ENCODE measurements at regions not wholly inside any gene's neighbourhood (a gene's known extent, or its start where the extent isn't known, plus 50 kb on each side); places are given as distances from the start of the nearest gene placed in this dataset.

DNA sequence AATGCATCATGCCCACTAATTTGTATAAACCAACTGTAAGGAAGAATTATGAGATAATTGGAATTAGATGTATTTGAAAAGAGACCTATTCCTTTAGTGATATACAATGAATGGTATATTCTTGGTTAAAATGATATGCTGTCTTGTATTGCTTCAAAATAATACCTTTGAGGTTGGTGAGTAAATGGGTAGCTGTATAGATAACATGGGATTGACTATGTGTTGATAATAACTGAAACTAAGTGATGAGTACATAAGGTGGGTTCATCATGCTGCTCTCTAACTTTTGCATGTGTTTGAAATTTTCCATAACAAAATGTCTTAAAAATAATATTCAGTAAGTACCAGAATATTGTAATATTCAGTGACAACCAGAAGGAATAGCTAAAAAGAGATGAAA lies 272.6 kb upstream of the ZPLD1 start:
- Mint-ChIP-seq H3K27me3 (ENCODE audit: low read depth in 3 of 3) (peaks cover 0 to 4% (median 0%) of the 10 kb centered on the region in 3 donors), H3K9me3 (peaks cover 0 to 4% (median 0%) of the 10 kb centered on the region in 7 donors), H3K4me1 (no peaks in the 10 kb centered on the region), H3K36me3 (no peaks in the 10 kb centered on the region), H3K27ac (no peak overlapping the region), H3K4me3 (no peak overlapping the region)
- Histone ChIP-seq H3K27ac (ENCODE audit: low read depth in 1 of 2, low read length in 2 of 2) (no peak overlapping the region), H3K9me3 (replicated peaks in 1 of 2; ENCODE audit: control insufficient read depth in 1 of 2, insufficient read depth in 1 of 2, low read length in 2 of 2) (no peaks in the 10 kb centered on the region), H2AFZ (ENCODE audit: insufficient read depth, low read depth, low read length, poor library complexity, severe bottlenecking) (no peak overlapping the region), H3K4me3 (replicated peaks in 1 of 3; ENCODE audit: low read depth in 2 of 3, low read length in 3 of 3) (no peak overlapping the region), H3K4me1 (ENCODE audit: control insufficient read depth in 1 of 2, insufficient read depth in 2 of 2, low read length in 2 of 2) (no peaks in the 10 kb centered on the region), H3K9ac (ENCODE audit: insufficient read depth, low read length, poor library complexity, severe bottlenecking) (no peak overlapping the region), H4K20me1 (ENCODE audit: insufficient read depth, low read length) (no peaks in the 10 kb centered on the region), H3K4me2 (replicated peaks; ENCODE audit: extremely low read depth, low read length, poor library complexity, severe bottlenecking) (no peak overlapping the region), H3K79me2 (ENCODE audit: insufficient read depth, low read length) (no peaks in the 10 kb centered on the region), H3K27me3 (ENCODE audit: control insufficient read depth in 2 of 2, insufficient read depth in 2 of 2, low read length in 2 of 2) (no peaks in the 10 kb centered on the region), H3K36me3 (replicated peaks in 1 of 2; ENCODE audit: control insufficient read depth in 1 of 2, insufficient read depth in 2 of 2, low read length in 2 of 2) (no peaks in the 10 kb centered on the region)
- intact Hi-C loops (cut with micrococcal nuclease): no loop called here
- DNase-seq: no peak
- TF ChIP-seq, protein P1, sequence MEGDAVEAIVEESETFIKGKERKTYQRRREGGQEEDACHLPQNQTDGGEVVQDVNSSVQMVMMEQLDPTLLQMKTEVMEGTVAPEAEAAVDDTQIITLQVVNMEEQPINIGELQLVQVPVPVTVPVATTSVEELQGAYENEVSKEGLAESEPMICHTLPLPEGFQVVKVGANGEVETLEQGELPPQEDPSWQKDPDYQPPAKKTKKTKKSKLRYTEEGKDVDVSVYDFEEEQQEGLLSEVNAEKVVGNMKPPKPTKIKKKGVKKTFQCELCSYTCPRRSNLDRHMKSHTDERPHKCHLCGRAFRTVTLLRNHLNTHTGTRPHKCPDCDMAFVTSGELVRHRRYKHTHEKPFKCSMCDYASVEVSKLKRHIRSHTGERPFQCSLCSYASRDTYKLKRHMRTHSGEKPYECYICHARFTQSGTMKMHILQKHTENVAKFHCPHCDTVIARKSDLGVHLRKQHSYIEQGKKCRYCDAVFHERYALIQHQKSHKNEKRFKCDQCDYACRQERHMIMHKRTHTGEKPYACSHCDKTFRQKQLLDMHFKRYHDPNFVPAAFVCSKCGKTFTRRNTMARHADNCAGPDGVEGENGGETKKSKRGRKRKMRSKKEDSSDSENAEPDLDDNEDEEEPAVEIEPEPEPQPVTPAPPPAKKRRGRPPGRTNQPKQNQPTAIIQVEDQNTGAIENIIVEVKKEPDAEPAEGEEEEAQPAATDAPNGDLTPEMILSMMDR (IDR thresholded peaks at IDR 0.05): no peak

DNA sequence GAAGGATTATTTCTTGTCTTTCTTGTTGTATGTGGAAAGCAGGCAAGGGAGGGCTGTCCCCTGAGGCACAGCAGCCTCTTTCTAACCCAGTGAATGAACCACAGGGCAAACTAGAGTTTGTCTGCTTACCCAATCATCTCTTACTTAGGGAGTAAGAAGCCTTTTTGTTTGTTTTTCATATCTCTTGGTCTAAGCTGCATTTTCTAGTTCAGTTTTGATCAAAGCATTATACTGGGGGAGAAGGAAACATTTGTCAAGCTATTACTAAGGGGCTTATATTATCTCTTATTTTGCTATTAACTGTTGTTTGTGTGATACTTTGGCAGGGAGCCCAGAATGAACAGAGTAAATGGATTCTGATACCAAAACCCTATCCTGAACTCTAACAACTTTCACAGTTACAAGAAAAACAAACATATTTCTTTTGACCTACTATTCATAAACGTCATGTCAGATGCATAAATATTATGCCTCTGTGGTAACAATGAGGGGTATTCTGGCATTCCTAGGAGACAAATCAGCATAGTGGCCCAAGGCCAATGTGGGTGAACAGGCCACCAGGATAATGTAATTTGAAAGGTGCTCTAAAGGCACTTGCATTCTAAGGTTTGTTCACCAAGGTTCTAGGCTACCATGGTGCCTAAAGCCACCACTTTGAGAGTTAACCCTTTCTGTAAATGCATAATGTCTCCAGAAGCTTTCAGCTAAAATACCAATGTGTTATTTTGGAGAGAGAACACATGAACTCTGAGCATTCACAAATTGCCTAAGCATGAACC lies 271.6 kb upstream of the ZPLD1 start:
- no peaks in the 10 kb centered on the region for H3K4me1 Mint-ChIP-seq
- Histone ChIP-seq H4K20me1 (ENCODE audit: insufficient read depth, low read length) (no peaks in the 10 kb centered on the region), H3K4me2 (replicated peaks; ENCODE audit: extremely low read depth, low read length, poor library complexity, severe bottlenecking) (no peak overlapping the region)

More for the DNA sequence above, 271.6 kb upstream of the ZPLD1 start:
- Histone ChIP-seq H3K4me3 (replicated peaks in 1 of 3; ENCODE audit: low read depth in 2 of 3, low read length in 3 of 3) (no peak overlapping the region), H3K9me3 (replicated peaks in 1 of 2; ENCODE audit: control insufficient read depth in 1 of 2, insufficient read depth in 1 of 2, low read length in 2 of 2) (no peaks in the 10 kb centered on the region), H2AFZ (ENCODE audit: insufficient read depth, low read depth, low read length, poor library complexity, severe bottlenecking) (no peak overlapping the region), H3K27me3 (ENCODE audit: control insufficient read depth in 2 of 2, insufficient read depth in 2 of 2, low read length in 2 of 2) (no peaks in the 10 kb centered on the region), H3K4me1 (ENCODE audit: control insufficient read depth in 1 of 2, insufficient read depth in 2 of 2, low read length in 2 of 2) (no peaks in the 10 kb centered on the region), H3K9ac (ENCODE audit: insufficient read depth, low read length, poor library complexity, severe bottlenecking) (no peak overlapping the region), H3K27ac (ENCODE audit: low read depth in 1 of 2, low read length in 2 of 2) (no peak overlapping the region), H3K36me3 (replicated peaks in 1 of 2; ENCODE audit: control insufficient read depth in 1 of 2, insufficient read depth in 2 of 2, low read length in 2 of 2) (no peaks in the 10 kb centered on the region), H3K79me2 (ENCODE audit: insufficient read depth, low read length) (no peaks in the 10 kb centered on the region)
- WGBS (ENCODE audit: insufficient coverage): no CpG with 5 or more reads among the region's 1 CpG
- Mint-ChIP-seq H3K36me3 (no peaks in the 10 kb centered on the region), H3K27me3 (ENCODE audit: low read depth in 3 of 3) (no peaks in the 10 kb centered on the region), H3K4me3 (no peak overlapping the region), H3K27ac (no peak overlapping the region), H3K9me3 (peaks cover 0 to 4% (median 0%) of the 10 kb centered on the region in 7 donors)
- intact Hi-C loops (cut with micrococcal nuclease): no loop called here
- TF ChIP-seq, protein P1 (IDR thresholded peaks at IDR 0.05): no peak
- no peak for DNase-seq
